CD4-positive, alpha-beta T cell treated with Interleukin-15 for 4 hours (primary cell): ENCODE measurements at regions not wholly inside any gene's neighbourhood (a gene's known extent, or its start where the extent isn't known, plus 50 kb on each side); places are given as distances from the start of the nearest gene placed in this dataset.

Source experiments
- DNase-seq: peaks from one replicate; pipeline ENCODE4 v3.0.0-alpha.2; 2020; ENCODE audit warnings: low spot score

DNA sequence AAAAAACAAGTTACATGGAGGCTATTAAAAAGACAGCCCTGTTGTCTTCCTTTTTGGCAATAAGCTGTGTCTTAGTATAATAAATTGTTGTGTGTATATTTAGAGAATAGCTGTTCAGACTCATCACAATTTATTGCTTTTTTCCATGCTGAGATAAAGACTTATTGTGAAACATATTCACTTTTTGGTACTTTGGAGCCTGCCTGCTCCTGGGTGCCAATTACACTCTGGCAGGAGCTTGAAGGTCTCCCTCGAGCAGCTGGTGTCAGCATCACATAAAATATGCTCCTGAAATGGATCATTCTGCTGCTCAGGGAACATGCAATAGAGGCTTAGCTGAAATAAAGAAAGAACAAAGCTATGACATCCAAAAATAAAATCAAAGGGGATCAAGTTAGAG is 211.6 kb upstream of the DKK2 start:
- no peak for DNase-seq

- DNase-seq, result no peak
Observed at GRCh38 chr4:107246761-107247160, 210.6 kb upstream of the DKK2 start.

DNA sequence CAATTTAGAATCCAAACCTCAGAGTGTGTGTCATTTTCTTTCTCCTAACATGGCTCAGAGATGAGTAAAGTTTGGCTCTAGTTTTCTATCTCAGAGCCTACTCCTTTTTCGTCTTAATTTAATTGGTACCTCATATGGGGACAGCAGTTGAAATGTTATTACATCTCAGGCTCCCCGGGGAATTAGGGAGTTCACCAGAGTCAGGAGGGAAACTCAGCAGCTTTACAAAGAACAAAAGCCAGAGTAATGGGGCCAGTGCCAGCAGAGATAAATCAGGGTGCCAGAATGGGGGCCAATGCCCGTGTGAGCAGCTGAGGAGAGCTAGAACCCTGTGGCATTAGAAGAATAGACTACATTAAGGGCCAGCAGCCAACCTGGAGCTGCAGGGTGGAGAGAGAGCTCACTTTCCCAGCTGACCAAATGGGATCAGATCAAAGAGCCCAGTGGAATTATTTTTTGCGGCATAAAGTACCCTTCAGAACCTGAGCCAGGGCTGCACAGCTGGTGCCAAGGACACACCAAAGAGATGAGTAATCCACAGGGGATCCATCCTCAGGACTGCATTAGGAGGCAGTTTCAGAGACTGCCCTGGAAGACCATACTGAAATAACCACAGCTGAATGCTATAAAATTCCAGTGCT is 207.1 kb upstream of the DKK2 start:
- DNase-seq, result no peak

GRCh38 chr4:107220976-107221375 is 184.9 kb upstream of the DKK2 start:
- no peak for DNase-seq

GRCh38 chr4:107219681-107220080 is 183.6 kb upstream of the DKK2 start:
- no peak for DNase-seq

GRCh38 chr4:107216379-107216778 is 180.3 kb upstream of the DKK2 start:
- DNase-seq, result no peak

DNA sequence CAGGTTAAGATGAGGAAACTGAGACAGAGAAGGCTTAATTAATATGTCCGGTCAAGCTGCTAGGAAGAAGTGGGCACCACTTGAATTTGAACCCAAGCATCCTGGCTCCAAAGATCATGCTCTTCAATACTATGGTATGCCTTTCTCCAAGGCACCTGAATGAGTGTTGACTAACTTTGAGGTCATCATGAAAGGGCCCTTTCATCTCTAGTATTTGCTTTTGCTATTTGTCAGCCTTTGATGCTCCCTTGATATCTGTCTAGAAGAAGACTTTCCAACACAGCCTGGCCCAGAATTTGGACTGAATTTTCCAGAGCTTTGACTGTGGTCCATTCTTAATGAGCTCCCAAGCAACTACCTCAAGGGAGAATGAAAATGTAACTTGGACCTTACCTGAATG is 179.1 kb upstream of the DKK2 start:
- no peak for DNase-seq

GRCh38 chr4:107213880-107214279 is 177.8 kb upstream of the DKK2 start:
- no peak for DNase-seq

DNA sequence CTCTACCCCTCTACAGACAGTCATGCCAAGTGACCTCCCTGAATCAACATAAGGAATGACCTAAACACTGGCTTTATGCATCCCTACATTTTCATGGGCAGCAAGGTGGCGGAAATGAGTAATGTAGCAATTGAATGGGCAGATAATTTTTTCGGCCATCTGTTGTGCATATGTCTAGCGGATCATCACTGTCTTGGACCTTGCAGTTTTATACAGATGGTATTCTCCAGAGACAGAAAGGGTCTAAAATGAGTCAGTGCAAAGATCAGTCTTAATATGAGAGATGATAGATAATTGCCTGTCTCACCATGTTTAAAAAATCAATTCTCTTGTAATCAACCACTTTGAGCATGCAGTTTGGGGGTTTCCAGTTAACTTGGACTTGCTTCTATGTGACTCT is 177.3 kb upstream of the DKK2 start:
- DNase-seq, result no peak

DNA sequence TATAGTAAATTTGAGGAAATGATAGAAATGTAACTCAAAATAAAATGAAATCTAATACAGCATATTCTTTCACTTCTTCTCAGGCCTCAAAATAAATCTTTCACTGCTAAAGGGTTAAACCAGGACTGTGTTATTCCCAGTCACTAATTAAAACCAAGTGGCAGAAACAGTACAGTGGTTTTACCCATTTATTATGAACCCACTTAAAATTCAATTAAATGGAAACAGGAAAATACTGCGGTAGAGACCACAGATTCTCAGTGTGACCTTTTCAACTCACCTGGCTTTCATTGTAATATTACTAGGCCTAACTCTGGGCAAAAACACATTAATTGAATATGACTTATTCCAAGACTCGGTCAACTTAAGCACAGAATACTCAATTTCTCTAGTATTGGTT is 176.5 kb upstream of the DKK2 start:
- no peak for DNase-seq

- no peak for DNase-seq
Observed at GRCh38 chr4:107210450-107211239, 174.5 kb upstream of the DKK2 start.

DNA sequence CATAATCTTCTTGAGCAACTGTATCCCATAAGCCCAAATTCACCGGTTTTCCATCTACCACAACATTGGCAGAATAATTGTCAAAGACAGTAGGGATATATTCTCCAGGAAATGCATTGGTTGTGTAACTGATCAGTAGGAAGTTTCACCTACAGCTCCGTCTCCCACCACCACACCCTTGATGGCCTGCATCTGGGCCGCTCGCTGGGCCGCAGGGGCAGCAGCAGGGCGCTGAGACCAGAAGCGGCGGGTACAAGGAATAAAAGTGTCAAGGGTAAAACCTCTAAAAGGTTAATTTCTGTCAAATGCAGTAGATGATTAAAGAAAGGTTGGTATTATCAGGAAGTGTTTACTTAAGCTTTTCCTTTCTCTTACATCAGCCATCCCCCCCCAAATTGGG is 167.6 kb upstream of the DKK2 start:
- DNase-seq, result no peak

DNA sequence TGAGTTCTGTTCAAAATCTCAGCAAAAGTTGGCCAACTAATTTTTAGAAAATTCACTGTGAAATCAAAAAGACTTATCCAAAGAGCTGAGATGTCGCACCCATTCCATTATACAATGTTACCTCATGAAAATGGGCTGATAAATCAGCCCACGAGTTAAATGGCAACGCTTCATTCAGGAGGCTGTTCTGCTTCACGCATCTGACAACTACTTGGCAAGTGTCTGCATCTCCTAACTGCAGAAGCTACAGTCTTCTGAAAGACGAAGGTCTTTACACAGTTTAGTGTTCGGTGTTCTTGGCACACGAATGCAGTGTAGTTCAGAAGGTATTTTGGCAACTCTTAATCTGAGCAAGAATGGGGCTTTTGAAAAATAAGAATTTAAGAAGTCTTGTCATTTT is 166.6 kb upstream of the DKK2 start:
- no peak for DNase-seq

DNA sequence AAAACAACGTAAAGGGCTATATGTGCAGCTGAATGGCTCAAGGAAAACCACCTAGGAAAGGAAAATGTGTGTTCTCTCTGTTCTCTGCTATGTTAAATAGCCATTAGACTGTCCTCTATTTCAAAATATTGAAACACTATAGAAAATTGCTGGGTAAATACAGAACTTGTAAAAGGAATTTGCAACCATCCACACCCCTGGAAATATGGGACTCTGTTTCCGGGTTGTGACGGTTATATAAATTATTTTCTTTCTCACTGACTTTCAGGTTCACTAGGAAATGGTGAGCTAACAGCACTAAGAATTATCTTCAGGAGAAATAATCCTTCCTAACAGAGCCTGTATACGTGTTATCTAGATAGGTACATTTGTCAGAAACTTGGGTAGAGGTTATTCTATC is 161.0 kb upstream of the DKK2 start:
- DNase-seq, result no peak

DNA sequence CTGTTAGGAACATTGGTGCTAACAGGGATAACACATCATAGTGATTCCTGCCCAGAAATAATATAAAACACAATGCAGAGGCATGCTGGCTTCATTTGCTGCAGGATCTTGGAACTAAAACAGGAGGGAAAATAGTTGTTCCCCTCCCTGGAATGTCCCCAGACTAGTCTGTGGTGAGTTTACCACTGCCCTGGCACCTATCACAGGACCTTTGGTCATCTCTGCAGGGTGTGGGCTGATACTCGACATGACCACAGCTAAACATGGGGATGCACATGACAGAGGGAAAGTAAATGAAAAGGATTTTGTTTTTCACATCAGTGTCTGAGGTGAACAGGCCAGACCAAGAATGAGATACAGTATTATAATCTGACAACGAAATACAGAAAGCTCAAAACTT is 160.2 kb upstream of the DKK2 start:
- DNase-seq, result no peak

DNA sequence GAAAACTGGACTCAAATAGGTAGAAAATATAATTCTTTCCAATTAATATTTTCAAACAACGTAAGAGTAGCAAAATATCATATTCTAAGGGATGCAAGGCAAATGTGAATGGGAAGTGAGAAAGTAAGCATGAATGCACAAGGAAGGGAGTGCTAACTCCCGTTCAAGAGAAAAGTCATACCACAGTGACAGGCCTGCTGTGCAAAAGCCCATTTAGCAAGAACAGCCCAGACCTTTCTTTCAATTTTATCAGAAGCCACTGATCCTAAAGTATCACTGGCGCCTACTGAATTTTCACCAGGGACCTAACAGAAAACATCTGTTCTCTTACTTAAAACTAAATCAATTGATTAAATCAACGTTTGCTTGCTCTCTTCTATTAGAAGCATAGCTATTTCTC is 157.9 kb upstream of the DKK2 start:
- DNase-seq, result no peak

- DNase-seq, result no peak
Observed at GRCh38 chr4:107192601-107193000, 156.5 kb upstream of the DKK2 start.

- DNase-seq, result no peak
Observed at GRCh38 chr4:107187091-107187490, 151.0 kb upstream of the DKK2 start.

- peak; percentile 23 for DNase-seq
Observed at GRCh38 chr4:107183155-107183774, 147.2 kb upstream of the DKK2 start.

GRCh38 chr4:107182347-107182746 is 146.2 kb upstream of the DKK2 start:
- DNase-seq, result no peak

DNA sequence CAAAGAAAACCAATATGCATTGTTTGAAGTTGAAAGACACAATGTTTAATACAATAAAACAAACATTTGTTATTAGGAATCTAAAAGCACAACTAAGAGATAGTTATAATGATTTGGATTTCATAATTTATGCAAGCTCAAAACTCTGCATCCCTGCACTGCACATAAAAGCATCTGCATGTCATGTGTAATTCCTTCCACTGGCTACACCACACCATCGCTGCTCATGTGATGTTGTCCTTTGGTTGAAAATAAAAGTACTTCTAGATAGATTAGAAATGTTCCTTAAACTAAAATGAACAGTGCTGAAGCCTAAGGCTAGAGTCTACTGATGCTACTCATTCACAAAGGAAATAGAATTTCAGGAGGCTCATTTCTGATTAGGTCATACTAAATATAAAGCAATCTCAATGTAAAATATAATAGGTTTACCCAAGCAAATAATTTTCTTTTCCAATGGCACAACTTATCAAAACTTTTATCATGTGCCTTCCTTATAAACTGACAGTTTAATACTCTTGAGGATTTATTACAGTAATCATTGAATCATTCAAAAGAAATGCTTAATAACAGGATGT is 130.8 kb upstream of the DKK2 start:
- DNase-seq, result no peak

DNA sequence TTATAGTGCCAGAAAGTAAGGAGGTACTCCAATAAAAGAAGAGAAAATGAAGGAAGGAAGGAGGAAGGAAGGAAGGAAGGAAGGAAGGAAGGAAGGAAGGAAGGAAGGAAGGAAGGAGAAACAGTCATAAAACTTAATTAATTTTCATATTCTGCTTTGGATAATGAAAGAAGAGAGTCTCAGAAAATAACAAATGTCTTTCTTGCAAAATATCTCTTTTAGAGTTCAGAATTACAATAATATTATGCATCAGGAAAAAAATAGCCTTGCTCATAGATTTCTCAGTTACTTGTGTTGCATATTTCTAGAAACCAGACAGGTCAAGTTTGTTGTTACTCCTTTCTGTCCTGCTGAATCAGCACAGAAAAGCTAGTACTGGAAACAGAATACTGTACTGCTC is 130.1 kb upstream of the DKK2 start:
- DNase-seq, result no peak

GRCh38 chr4:107164962-107165475 is 128.9 kb upstream of the DKK2 start:
- DNase-seq, result no peak
